Neural cell (in vitro differentiated cells): ENCODE measurements at regions not wholly inside any gene's neighbourhood (a gene's known extent, or its start where the extent isn't known, plus 50 kb on each side); places are given as distances from the start of the nearest gene placed in this dataset.
"Not testable (repeated sequence)": the region's sequence is repeated elsewhere in the genome, so short reads cannot be mapped to it uniquely, and the experiment has no call there.

Experiments used
- H2AFZ ChIP-seq: fragments of 200-600, 300-800 bp; sonication (generic), shearing (Covaris generic); 2 replicates; pipeline ENCODE4 v1.6.0; 2014; ENCODE audit warnings: low read depth, mild to moderate bottlenecking, antibody characterized with exemption, low read length, moderate library complexity
- H3F3A ChIP-seq: fragments of 200-600 bp; shearing (Covaris generic); 2 replicates; pipeline ENCODE4 v1.6.1; 2016; ENCODE audit warnings: mild to moderate bottlenecking, moderate library complexity, mixed read lengths, antibody characterized with exemption, low read length; ENCODE audit not compliant: insufficient read depth, poor library complexity, severe bottlenecking
- H3K27ac ChIP-seq: fragments of 200-600, 300-800 bp; sonication (generic), shearing (Covaris generic); 2 replicates; pipeline ENCODE4 v1.5.1; 2014; ENCODE audit warnings: mild to moderate bottlenecking, low read length, moderate library complexity
- H3K27me3 ChIP-seq: fragments of 300-800, 200-600 bp; sonication (generic), shearing (Covaris generic); 2 replicates; pipeline ENCODE4 v1.6.0; 2014; ENCODE audit warnings: mild to moderate bottlenecking, low read depth, low read length, moderate library complexity; ENCODE audit not compliant: insufficient read depth
- H3K36me3 ChIP-seq: fragments of 300-800, 200-600 bp; sonication (generic), shearing (Covaris generic); 2 replicates; pipeline ENCODE4 v1.5.1; 2014; ENCODE audit warnings: mild to moderate bottlenecking, antibody characterized with exemption, low read length, moderate library complexity; ENCODE audit not compliant: insufficient read depth
- H3K4me2 ChIP-seq: fragments of 300-800, 200-600 bp; sonication (generic), shearing (Covaris generic); 2 replicates; pipeline ENCODE4 v1.6.0; 2014; ENCODE audit warnings: mild to moderate bottlenecking, low read length
- H3K4me3 ChIP-seq: fragments of 300-800, 200-600 bp; sonication (generic), shearing (Covaris generic); 2 replicates; pipeline ENCODE4 v1.5.1; 2014; ENCODE audit warnings: mild to moderate bottlenecking, low read length, moderate library complexity
- H3K79me2 ChIP-seq: fragments of 200-600 bp; shearing (Covaris generic); replicated peaks from 2 replicates; pipeline ENCODE4 v1.6.0; 2014; ENCODE audit warnings: mild to moderate bottlenecking, low read length, moderate library complexity; ENCODE audit not compliant: insufficient read depth
- H3K9ac ChIP-seq: fragments of 300-800, 200-600 bp; sonication (generic), shearing (Covaris generic); 2 replicates; pipeline ENCODE4 v1.6.1; 2016; ENCODE audit warnings: mild to moderate bottlenecking, low read length, mixed read lengths
- H3K9me2 ChIP-seq: fragments of 200-600 bp; shearing (Covaris generic); 2 replicates; pipeline ENCODE4 v1.6.1; 2016; ENCODE audit warnings: mild to moderate bottlenecking, low read length, mixed read lengths; ENCODE audit not compliant: insufficient read depth
- H3K9me3 ChIP-seq: fragments of 200-600, 300-800 bp; sonication (generic), shearing (Covaris generic); 2 replicates; pipeline ENCODE4 v1.6.1; 2016; ENCODE audit warnings: mild to moderate bottlenecking, mixed run types, low read length, moderate library complexity, mixed read lengths
- H4K20me1 ChIP-seq: fragments of 200-600 bp; shearing (Covaris generic); 2 replicates; pipeline ENCODE4 v1.6.1; 2016; ENCODE audit warnings: mild to moderate bottlenecking, mixed run types; ENCODE audit not compliant: insufficient read depth
- EP300 ChIP-seq: fragments of 450-650 bp; conservative IDR thresholded peaks from 2 replicates; pipeline ENCODE4 v1.6.1; 2014; ENCODE audit warnings: antibody characterized with exemption, mild to moderate bottlenecking, moderate library complexity; ENCODE audit not compliant: poor library complexity, severe bottlenecking
- EZH2 ChIP-seq: fragments of 200-600, 300-800 bp; shearing (Covaris generic), sonication (generic); IDR thresholded peaks from 2 replicates; pipeline ENCODE4 v1.6.1; 2014; ENCODE audit warnings: antibody characterized with exemption, low read length, borderline replicate concordance, mild to moderate bottlenecking; ENCODE audit not compliant: insufficient read depth, poor library complexity, severe bottlenecking
- MXI1 ChIP-seq: fragments of 450-650 bp; conservative IDR thresholded peaks from 2 replicates; pipeline ENCODE4 v1.6.1; 2014; ENCODE audit warnings: antibody characterized with exemption, mild to moderate bottlenecking; ENCODE audit not compliant: poor library complexity, severe bottlenecking
- POLR2AphosphoS5 ChIP-seq: IDR thresholded peaks from 2 replicates; pipeline ENCODE4 v1.6.1; 2012
- RAD21 ChIP-seq: fragments of 450-650 bp; conservative IDR thresholded peaks from 2 replicates; pipeline ENCODE4 v1.6.1; 2014; ENCODE audit warnings: antibody characterized with exemption, mild to moderate bottlenecking, moderate library complexity
- SMC3 ChIP-seq: fragments of 450-650 bp; conservative IDR thresholded peaks from 2 replicates; pipeline ENCODE4 v1.6.1; 2014; ENCODE audit warnings: antibody characterized with exemption, mild to moderate bottlenecking, moderate library complexity; ENCODE audit not compliant: poor library complexity
- TAF1 ChIP-seq: IDR thresholded peaks from 2 replicates; pipeline ENCODE4 v1.6.1; 2012; ENCODE audit warnings: low read depth
- TF ChIP-seq, protein P1 (sequence below): IDR thresholded peaks from 2 replicates; pipeline ENCODE4 v1.6.1; 2012; ENCODE audit warnings: borderline replicate concordance
- TF ChIP-seq, protein P2 (sequence below): fragments of 450-650 bp; IDR thresholded peaks from 2 replicates; pipeline ENCODE4 v1.5.1; 2014; ENCODE audit warnings: antibody characterized with exemption, mild to moderate bottlenecking, moderate library complexity; ENCODE audit not compliant: poor library complexity, severe bottlenecking

DNA sequence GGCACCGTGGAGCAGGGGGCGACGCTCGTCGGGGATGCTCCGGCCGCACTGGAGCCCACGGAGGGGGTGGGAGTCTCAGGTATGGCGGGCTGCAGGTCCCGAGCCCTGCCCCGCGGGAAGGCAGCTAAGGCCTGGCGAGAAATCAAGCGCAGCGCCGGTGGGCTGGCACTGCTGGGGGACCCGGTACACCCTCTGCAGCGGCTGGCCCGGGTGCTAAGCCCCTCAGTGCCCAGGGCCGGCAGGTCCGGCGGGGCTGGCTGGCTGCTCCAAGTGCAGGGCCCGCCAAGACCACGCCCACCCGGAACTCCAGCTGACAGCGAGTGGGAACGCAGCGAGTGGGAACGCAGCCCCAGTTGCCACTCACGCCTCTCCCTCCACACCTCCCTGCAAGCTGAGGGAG lies 676.4 kb downstream of the SI start:
- H3K27ac ChIP-seq, result no peak overlapping the region
- H3K36me3 ChIP-seq, result no peaks in the 10 kb centered on the region
- no peaks in the 10 kb centered on the region for H3K9me2 ChIP-seq
- H3K27me3 ChIP-seq, result no peaks in the 10 kb centered on the region
- no peaks in the 10 kb centered on the region for H3F3A ChIP-seq
- H3K79me2 ChIP-seq, result no peaks in the 10 kb centered on the region
- TF ChIP-seq, protein P1, sequence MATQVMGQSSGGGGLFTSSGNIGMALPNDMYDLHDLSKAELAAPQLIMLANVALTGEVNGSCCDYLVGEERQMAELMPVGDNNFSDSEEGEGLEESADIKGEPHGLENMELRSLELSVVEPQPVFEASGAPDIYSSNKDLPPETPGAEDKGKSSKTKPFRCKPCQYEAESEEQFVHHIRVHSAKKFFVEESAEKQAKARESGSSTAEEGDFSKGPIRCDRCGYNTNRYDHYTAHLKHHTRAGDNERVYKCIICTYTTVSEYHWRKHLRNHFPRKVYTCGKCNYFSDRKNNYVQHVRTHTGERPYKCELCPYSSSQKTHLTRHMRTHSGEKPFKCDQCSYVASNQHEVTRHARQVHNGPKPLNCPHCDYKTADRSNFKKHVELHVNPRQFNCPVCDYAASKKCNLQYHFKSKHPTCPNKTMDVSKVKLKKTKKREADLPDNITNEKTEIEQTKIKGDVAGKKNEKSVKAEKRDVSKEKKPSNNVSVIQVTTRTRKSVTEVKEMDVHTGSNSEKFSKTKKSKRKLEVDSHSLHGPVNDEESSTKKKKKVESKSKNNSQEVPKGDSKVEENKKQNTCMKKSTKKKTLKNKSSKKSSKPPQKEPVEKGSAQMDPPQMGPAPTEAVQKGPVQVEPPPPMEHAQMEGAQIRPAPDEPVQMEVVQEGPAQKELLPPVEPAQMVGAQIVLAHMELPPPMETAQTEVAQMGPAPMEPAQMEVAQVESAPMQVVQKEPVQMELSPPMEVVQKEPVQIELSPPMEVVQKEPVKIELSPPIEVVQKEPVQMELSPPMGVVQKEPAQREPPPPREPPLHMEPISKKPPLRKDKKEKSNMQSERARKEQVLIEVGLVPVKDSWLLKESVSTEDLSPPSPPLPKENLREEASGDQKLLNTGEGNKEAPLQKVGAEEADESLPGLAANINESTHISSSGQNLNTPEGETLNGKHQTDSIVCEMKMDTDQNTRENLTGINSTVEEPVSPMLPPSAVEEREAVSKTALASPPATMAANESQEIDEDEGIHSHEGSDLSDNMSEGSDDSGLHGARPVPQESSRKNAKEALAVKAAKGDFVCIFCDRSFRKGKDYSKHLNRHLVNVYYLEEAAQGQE, result no peak
- TF ChIP-seq SMC3, result no peak
- H2AFZ ChIP-seq, result no peak overlapping the region
- H3K4me3 ChIP-seq, result no peak overlapping the region
- no peak overlapping the region for H3K9ac ChIP-seq
- no peaks in the 10 kb centered on the region for H3K9me3 ChIP-seq
- H4K20me1 ChIP-seq, result no peaks in the 10 kb centered on the region
- no peak overlapping the region for H3K4me2 ChIP-seq

DNA sequence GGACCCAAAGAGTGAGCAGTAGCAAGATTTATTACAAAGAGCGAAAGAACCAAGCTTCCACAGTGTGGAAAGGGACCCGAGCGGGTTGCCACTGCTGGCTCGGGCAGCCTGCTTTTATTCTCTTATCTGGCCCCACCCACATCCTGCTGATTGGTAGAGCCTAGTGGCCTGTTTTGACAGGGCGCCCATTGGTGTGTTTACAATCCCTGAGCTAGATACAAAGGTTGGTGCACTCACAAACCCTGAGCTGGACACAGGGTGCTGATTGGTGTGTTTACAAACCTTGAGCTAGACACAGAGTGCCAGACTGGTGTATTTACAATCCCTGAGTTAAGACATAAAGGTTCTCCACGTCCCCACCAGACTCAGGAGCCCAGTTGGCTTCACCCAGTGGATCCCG lies 676.9 kb downstream of the SI start:
- H3K9ac ChIP-seq, H4K20me1 ChIP-seq, H3K27me3 ChIP-seq, H3K4me2 ChIP-seq, H3K27ac ChIP-seq, H2AFZ ChIP-seq, H3K4me3 ChIP-seq, H3K9me2 ChIP-seq, H3K36me3 ChIP-seq, H3K79me2 ChIP-seq, H3K9me3 ChIP-seq, H3F3A ChIP-seq: not testable (repeated sequence)

DNA sequence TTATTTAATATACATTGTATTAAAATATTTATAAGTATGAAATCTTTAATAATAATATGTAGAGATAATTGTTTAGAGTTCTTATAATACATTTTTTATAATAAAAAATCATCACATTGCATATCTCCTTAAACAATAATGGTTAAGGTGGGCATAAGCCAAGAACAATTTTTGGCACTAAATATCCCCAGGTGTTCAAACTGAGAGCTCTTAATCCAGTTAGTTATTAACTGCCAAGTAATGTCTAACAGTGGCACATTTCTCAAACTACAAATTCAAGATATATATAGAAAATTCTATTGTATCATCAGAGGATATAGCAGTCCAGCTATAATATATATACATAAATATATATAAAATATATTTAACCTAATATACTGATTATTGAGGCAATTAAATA lies 680.8 kb downstream of the SI start:
- H3K4me3 ChIP-seq, result no peak overlapping the region
- no peaks in the 10 kb centered on the region for H3K27me3 ChIP-seq
- H3K79me2 ChIP-seq, result no peaks in the 10 kb centered on the region
- H4K20me1 ChIP-seq, result no peaks in the 10 kb centered on the region
- no peak overlapping the region for H2AFZ ChIP-seq
- no peak overlapping the region for H3K27ac ChIP-seq
- no peaks in the 10 kb centered on the region for H3K36me3 ChIP-seq
- no peak for TF ChIP-seq RAD21
- TF ChIP-seq SMC3, result no peak
- no peak for TF ChIP-seq EP300
- TF ChIP-seq EZH2, result no peak
- no peak for TF ChIP-seq POLR2AphosphoS5
- TF ChIP-seq, protein P2, sequence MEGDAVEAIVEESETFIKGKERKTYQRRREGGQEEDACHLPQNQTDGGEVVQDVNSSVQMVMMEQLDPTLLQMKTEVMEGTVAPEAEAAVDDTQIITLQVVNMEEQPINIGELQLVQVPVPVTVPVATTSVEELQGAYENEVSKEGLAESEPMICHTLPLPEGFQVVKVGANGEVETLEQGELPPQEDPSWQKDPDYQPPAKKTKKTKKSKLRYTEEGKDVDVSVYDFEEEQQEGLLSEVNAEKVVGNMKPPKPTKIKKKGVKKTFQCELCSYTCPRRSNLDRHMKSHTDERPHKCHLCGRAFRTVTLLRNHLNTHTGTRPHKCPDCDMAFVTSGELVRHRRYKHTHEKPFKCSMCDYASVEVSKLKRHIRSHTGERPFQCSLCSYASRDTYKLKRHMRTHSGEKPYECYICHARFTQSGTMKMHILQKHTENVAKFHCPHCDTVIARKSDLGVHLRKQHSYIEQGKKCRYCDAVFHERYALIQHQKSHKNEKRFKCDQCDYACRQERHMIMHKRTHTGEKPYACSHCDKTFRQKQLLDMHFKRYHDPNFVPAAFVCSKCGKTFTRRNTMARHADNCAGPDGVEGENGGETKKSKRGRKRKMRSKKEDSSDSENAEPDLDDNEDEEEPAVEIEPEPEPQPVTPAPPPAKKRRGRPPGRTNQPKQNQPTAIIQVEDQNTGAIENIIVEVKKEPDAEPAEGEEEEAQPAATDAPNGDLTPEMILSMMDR, result no peak
- TF ChIP-seq MXI1, result no peak
- TF ChIP-seq, protein P1, result no peak
- no peak for TF ChIP-seq TAF1
- no peaks in the 10 kb centered on the region for H3K9me3 ChIP-seq
- no peaks in the 10 kb centered on the region for H3K9me2 ChIP-seq
- no peaks in the 10 kb centered on the region for H3F3A ChIP-seq
- H3K4me2 ChIP-seq, result no peak overlapping the region
- H3K9ac ChIP-seq, result no peak overlapping the region
